ENCODE measurements at regions not wholly inside any gene's neighbourhood (a gene's known extent, or its start where the extent isn't known, plus 50 kb on each side); places are given as distances from the start of the nearest gene placed in this dataset.
"Not testable (repeated sequence)": the region's sequence is repeated elsewhere in the genome, so short reads cannot be mapped to it uniquely, and the experiment has no call there.

- DNase-seq: no peak
Observed at GRCh38 chr1:54474310-54475251, 68.4 kb upstream of the SSBP3 start.

DNA sequence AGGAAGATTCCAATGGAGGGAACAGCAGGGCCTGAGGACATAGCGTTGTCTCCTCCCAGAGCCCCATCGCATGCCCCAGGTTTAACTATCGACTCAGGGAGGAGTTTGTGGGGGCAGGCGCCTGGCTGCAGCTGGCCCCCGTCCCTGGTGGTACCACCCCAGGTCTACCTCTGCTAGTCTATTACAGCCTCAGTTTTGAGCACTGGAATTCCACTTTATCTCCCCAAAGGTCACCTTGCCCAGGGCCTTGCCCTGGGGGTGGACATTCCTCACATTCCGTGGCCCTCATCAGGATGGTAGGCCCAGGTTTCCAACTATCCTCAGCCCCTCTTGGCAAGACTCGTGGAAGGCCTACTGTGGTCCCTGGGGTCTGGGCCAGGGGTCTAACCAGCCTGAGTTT is 65.4 kb upstream of the SSBP3 start:
- no peak for DNase-seq

- DNase-seq: not testable (repeated sequence)
Observed at GRCh38 chr1:54469444-54469843, 63.2 kb upstream of the SSBP3 start.

DNA sequence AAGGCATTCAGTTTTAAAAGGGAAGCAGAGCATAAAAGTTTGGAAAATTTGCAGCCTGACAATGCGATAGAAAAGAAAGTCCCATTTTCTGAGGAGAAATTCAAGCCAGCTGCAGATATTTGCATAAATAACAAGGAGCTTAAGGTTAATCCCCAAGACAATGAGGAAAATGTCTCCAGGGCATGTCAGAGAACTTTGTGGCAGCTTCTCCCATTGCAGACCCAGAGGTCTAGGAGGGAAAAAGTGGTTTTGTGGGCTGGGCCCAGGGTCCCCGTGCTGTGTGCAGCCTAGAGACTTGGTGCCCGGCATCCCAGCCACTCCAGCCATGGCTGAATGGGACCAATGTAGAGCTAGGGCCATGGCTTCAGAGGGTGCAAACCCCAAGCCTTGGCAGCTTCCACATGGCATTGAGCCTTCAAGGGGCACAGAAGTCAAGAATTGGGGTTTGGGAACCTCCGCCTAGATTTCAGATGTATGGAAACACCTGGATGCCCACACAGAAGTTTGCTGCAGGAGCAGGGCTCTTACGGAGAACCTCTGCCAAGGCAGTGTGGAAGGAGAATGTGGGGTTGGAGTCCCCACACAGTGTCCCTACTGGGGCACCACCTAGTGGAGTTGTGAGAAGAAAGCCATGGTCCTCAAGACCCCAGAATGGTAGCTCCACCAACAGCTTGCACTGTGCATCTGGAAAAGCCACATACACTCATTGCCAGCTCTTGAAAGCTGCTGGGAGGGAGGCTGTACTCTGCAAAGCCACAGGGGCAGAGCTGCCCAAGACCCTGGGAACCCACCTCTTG is 62.3 kb upstream of the SSBP3 start:
- not testable (repeated sequence) for DNase-seq

GRCh38 chr1:54465351-54465811 is 59.2 kb upstream of the SSBP3 start:
- no peak for DNase-seq

GRCh38 chr1:54464477-54465146 is 58.4 kb upstream of the SSBP3 start:
- no peak for DNase-seq

DNA sequence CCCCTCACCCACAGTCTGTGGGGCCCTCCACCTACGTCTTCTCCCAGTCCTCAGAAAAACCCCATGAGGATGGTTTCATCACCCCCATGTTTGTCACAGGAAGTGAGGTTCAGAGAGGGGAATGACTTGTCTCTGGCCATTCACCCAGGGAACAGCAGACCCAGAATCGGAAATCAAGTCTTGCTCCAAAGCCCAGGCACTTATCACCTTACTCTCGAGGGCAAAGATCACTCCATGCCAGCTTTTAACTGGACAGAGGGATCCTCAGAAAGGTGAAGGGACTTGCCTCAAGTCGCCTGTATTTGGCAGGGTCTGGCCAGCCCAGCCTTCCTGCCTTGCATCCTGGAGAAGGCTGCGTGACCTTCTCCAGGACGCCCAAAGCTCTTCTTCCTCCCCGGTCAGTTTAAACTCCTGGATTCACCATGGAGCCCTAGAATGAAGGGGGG is 57.9 kb upstream of the SSBP3 start:
- no peak for DNase-seq

DNA sequence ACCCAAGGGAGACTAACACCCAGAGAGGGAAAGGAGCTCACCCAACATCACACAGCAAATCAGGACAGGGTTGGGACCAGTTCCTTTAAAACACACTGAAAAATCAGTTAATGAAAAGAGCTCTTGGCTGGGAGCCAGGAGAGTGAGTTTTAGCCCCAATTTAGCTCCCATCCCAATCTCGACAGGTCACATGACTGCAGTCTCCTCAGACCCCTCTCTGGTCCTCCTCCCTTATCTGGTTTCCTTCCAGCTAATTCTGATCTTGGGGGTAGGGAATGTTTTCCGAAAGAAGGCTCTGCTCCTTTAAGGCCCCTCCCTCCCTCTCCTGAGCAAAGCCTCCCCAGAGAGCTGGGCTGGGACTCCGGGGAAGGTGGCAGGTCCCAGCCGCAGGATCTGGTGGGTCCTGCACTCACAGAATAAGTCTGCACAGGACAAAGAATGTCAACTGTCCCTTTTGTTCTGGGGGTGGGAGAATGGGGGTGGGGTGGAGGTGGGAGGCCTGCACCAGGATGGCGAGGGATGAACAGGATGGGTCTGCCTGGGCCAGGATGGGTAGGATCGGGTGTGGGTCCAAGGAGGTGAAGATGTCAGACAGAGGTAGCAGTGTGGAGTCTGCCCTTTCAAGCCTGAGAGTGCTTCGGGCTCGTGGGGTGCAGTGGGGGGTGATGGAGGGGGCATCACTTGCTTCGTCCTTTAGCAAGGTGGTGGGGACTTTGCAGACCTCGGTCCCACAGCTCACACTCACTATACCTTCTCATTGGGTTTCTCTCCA is 57.3 kb upstream of the SSBP3 start:
- no peak for DNase-seq

DNA sequence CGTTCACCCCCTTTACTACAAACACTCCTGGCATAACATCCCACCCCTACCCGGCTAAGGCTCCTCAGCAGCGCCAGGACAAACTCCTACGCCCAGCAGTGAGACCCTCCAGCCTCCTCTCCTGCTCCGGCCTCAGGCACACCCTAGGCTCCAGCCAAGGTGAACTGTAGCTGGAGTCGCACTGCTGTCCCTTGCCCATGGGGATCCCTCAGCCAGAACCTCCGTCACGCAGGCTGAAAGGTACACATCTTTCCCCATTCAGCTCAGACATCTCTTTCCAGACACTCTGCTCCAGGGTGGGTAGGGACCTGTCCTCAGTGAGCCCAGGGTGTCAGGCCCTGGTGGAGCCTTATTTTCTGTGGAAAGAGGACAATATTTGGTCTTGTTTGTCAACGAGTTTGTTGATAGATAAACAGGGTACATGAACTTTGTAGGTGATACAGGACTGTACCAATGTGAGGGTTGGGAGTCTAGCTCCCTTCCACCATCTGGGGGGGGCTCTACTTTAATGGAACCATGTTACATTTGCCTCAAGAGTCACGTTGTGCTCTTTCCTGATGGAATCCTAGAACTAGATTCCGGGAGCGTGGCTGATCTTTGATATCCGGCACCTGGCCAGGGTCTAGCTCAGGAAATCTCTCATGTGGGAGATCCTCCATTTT is 56.5 kb upstream of the SSBP3 start:
- no peak for DNase-seq

GRCh38 chr1:54461731-54462596 is 55.8 kb upstream of the SSBP3 start:
- no peak for DNase-seq

- no peak for DNase-seq
Observed at GRCh38 chr1:54460861-54461387, 54.7 kb upstream of the SSBP3 start.

DNA sequence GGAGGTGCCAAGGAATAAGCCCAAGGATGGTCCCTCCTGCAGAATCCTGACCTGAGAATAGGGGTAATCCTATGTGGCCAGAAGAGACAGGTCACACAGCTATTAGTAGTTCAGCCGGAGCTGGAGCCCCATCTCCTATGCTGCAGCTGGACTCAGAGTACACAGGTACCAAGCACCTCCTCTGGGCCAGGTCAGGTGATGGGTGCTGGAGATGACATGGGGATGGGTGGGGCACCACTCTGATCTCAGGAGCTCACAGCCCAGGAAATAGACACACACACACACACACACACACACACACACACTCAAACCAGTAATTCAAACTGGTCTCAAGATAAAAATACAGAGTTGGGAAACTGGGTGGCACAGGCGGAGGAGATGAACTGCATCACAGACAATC is 54.2 kb upstream of the SSBP3 start:
- DNase-seq: peak; percentile 46

DNA sequence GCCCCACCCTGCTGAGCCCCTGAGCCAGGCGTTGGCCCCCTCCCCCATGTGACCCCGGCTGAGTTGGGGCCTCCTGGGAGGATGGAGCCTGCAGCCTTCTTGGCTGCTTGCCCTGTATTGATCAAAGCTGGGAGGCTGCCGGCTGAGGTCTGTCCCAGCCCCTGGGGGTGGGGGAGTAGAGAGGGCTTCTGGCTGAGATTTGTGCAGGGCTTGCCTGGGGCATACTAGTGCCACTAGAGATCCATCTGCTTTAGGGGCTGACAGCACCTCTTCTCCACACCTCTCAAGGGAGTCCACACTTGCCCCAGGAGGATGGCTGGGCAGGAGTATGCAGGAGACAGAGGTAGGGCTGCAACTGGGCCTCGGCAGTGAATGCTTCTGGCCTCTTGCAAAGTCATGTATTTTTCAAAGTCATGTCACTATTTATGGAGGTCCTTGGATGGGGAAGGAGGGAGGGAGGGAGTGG is 53.6 kb upstream of the SSBP3 start:
- DNase-seq: no peak

DNA sequence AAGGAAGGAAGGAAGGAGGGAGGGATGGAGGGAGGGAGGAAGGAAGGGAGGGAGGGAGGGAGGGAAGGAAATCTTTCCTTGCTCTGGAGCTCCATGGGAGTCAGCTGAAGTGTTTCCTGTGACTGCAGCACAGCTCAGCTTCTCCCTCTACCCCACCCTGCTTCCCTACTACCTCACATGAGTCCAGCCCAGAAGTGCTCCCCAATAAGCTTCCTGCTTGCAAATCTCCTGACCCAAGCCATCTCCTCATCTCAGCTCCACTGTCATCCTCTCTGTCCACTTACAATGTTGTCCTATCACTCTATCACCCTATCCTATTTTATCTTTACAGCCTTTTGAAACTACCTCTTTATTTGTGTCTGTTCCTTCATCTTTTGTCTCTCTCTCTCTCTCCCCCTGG is 52.9 kb upstream of the SSBP3 start:
- DNase-seq: no peak

- DNase-seq: no peak
Observed at GRCh38 chr1:54456921-54457529, 50.8 kb upstream of the SSBP3 start.

- DNase-seq: no peak
Observed at GRCh38 chr1:54456361-54456760, 50.2 kb upstream of the SSBP3 start.
